Hematopoietic multipotent progenitor cell treated with erythropoietin and hydrocortisone succinate and interleukin-3 and kit ligand, for 8 days (in vitro differentiated cells): ENCODE measurements at regions not wholly inside any gene's neighbourhood (a gene's known extent, or its start where the extent isn't known, plus 50 kb on each side); places are given as distances from the start of the nearest gene placed in this dataset.

Experiments
- DNase-seq: peaks from one replicate; pipeline ENCODE4 v3.0.0-alpha.2; 2015

DNA sequence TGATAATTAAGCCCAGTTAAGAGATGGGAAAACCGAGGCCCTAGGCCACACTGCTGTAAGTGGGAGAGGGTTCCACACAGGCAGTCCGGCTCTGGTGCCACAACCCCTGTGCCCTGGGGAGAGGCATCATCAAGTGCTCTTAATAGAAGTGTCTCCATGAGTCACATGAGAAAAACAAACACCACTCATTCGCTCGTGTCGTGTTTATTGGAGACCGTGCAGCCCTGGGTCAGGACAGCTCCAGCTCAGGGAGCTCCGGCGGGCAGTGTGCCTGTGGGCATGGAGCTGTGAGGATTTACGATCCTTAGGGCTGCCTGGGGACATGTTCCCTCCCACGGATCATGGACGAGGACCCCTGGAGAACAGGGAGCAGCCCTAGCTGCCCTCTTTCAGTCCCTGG lies 658.5 kb downstream of the AJAP1 start:
- no peak for DNase-seq

DNA sequence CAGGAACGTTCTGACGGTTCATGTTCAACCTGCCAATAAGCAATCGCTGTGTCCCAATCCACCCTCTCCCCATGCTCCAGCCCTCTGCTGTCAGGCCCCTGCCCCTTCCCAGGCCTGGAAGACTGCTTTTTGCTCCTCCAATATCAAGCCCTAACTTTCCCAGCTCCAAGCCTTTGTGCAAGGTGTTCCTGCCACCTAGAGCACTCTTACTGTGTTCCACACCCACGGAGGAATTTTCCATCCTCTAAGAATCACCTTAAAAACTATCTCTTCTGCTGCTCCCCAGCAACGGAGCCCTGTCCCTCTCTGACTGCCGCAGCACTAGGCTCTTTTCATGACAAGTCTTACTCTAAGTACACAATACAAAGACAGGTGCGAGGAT lies 657.9 kb downstream of the AJAP1 start:
- no peak for DNase-seq

DNA sequence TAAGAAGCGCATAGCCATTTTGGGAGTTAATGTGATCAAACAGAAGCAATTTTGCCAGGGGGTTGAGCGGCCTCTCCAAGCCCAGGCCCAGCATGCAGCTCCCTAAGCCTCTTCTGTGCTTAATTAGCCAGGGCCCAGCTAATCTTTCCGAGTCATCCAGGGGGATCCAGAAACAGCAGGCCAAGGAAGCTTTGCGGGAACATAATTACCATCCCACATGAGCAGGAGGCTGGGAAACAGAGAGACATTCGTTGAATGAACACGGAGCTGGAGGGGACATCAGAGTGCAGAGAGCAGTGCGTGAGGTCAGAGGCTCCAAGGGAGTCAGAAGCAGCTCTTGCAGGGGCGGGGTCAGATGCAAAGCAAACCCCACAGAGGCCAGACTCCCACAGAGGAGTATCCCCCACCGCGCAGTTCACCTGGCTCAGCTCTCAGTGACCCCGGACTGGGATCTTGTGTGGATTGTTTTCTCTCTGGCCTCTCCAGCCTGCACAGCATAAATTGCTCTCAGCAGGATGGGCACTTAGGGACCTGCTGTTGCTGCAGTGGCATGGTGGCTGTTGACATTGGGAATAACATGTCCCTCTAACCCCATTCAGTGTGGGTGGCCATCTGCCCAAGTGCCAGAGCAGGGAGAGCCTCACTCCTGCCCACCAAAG lies 657.4 kb downstream of the AJAP1 start:
- no peak for DNase-seq

DNA sequence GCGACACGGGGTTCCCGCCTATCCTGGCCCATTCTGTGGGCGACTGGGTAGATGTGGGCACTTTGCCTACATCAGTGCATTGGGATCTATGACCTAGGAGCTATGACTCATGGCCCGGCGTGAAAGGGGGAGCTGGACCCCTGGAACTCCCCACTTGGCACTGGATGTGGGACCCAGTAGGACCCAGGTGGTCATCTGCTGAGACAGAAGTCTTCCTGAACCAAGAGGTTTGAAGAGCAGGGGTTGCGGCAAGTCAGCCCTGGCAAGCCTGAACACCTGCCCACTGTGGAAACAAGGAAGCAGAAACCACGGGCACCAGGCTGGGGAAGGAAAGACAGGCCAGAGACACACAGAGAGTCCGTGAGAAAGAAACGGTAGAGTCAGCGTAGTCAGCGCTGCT lies 656.7 kb downstream of the AJAP1 start:
- DNase-seq = no peak

DNA sequence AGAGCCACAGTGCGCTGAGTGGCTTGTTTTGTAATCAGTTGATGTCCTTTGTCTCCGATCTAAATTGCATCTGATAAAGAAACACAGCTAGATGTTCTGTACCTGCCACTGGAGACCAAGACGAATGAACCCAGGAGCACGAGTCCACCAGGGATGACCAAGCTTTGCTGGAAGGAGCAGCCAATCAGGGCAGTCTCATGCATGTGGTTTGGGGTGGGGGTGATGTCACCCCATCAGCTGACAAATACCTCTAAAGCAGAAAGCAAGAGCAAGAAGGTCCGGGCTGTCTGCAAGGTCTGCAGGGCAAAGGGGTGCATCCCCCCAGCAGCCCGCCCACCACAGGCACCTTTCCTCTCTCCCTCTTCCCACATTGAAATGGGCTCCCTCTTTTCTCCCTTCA lies 653.8 kb downstream of the AJAP1 start:
- DNase-seq = no peak

DNA sequence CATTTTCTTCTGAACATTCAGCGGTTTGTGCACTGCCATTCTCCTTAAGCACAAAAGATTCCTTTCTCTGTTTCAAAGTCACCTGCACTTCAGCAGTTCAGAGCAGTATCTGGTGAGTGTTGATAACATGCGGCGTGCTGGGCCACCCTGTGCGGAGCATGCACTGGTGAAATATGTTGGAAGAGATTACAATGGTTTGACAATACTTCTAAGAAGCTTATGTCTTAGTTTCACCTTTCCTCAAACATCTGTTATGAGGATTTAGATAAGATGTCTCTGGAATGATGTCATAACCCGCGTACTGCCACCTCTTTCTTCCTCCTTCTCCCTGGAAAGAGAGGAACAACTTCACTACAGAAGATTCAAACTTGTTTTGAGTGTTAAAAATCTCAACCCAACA lies 650.3 kb downstream of the AJAP1 start:
- no peak for DNase-seq

DNA sequence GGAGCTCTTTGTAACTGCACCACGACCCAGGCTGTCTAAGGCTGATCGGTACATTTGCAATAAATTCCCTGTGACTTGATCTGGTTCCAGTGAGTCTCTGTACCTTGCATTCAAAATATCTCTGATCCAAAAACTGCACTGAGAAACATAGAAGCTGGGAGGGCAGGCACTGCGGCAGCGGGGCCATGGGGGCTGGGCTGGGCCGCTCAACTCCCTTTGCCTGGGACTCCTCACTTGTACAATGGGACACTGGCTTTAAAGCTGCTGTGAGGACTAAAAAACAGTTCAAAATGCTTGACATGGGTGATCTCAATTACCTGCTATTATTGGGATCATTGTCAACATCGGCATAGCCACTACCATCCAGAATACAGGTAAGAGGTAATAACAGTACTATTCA lies 644.0 kb downstream of the AJAP1 start:
- no peak for DNase-seq

DNA sequence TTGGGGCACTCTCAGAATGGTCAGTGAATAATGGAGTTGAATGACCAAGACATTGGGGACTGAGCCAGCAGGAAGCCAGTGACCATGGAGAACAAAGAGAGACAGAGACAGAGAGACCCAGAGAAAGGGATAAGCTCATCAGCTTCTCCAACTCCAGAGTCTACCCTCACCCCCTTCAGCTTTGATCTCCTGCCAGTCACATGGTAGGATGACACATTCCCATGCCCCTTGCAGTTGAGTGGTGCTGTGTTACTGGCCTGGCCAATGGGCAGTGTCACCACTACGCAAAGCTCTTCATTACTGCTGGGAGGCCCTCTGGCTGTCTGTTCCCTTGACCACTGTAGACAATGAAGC lies 643.5 kb downstream of the AJAP1 start:
- no peak for DNase-seq

DNA sequence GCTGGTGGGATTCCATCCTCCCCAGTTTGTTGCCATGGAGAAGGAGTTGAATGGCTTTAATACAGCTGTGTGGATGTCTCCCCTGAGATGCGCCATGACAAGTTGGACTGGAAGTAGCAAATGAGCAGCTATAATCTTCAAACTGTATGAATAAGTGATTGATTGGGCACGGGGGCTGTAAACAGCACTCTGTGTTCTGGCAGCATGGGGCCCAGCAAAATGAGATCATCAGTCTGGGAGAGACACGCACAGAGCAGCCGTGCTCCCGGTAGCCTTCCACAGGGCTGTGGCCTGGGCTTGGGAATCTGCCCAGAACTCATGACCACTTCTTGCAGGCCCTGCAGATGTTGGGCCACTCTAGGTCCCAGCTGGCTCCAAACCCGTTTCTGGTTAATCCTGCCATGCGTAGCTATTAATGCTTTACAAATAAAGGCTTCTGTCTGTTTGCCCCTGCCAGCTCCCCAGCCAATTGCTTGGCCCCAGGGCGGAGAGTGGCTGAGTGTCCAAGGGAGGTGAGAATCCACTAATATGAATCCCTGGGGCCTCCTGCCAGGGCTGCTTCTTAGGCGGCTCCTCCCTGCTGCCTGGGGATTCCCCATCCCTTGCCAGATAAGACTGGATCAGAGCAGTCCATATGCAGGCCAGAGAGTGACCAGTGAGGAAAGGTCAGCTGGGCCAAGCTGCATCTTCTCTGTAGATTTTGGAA lies 642.9 kb downstream of the AJAP1 start:
- no peak for DNase-seq

DNA sequence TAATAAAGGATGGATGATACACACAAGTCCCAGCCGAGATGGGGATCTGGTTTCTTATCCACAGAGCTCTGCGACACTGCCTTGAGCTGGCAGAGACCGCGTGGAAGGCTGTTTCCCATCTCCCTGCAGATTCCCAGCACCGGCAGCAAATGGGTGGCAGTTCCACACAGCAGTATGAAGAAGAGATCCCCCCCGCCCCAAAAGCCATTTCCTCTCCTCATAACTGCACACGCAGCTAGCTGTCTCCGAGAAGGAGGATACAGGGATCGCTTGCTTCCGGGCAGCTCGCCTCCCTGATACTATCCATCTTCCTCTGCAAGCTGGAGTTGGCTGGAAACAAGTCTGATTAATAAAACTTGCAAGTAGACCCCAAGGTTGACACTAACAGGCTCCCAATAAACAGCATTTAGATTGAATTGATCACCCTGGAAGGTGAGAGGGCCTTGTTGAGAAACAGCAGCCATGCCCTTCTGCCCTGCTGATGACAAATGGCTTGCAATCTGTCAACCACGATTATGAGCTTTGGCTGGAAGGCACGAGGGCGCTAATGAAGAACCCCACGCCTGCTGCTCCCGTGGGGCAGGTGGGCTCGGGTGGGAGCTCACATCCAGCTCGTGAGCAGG lies 642.3 kb downstream of the AJAP1 start:
- DNase-seq = no peak

DNA sequence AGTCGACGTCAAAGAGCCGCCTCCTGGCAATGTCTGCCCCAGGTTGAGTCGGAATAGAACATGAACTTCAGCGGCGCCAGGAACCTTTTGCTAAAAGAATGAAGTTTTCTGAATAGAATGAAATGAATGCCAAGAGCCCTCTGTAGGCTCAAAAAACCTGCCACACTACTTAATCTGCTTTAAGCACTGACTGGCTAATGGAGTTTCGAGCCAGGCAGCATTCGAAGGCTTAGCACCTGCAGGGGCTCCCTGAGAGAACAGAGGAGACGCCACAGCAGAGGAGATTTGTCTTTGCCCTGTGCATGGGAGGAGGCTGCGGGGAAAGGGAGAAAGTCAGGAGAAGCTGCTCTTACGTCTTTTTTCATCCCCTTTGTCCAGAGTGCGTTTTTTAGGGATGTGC lies 641.7 kb downstream of the AJAP1 start:
- no peak for DNase-seq

DNA sequence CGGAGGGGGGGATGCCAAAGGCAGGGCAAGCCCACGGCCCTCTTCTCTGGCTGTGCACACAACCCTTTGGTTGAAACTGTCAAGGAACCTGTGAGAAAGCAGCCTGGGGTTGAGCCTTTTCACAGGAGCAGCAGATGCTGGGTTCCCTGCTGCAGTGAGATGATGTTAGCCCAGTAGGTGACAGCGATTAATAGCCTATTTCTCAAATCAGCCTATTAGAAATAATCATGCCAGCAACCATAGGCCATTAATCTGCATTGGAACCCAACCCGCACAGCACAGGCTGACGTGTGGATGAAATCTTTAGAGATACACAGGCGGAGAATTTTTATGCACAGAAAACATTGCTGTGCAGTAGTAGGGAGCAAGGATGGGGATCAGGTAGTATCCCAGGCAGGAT lies 637.5 kb downstream of the AJAP1 start:
- no peak for DNase-seq

DNA sequence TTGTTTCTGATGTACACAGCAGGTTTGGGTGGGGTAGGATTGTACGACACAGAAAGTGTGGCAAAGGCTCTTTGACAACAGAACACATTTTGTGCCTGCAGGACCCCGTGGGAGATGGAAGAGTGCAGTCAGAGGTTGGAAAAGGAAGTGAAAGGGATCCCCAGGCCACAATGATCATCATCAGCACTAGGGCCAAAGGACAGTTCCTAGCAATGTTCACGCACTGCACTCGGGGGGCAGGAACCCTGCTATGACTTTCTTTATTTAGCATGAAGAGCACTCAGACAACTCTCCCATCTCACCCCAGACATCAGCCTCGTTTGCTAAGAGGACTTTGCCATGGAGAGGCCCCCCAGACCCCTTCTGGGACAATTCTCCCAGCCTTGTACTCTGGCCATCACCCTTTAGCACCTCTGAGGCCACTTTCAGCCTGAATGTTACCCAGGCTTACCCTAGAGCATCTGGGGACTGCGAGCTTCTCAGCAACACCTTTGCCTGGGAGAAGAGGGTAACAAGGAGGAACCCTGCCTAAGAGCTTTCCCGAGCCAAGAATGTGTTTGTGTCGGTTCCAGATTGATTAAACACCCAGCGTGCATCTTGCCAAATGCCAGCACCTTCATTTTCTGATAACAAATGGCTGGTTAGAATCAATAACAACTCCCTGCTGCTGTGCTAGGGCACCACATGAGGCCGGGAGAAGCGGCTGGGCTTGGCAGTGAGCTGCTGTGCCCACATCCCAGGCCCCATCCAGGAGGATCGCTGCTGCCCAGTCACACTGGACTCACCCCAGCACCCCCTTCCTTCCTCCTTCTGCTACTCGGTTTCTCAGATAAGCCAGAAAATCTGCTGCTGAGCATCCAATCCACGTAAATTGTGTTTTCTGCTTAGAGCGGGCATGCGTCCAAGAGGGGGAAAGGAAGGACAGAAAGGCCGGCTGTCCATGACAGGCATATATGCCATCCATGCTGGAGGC lies 633.1 kb downstream of the AJAP1 start:
- DNase-seq = no peak

DNA sequence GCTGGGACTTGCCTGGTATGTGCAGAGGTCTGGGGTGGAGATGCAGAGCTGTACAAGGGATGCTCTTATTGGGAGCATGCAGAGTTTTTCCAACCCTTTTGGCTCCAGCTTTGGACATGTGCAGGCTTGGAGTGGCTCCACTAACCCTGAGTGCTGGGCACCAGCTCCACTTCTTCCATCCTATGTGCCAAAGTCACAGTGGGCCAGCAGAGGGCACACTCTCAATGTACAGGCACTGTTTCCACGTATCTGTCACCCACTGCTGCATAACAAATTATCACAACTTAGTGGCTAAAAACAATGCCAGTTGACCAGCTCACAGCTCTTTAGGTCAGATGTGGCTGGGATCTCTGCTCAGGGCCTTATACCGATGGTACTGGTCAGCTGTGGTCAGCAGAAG lies 631.8 kb downstream of the AJAP1 start:
- no peak for DNase-seq

DNA sequence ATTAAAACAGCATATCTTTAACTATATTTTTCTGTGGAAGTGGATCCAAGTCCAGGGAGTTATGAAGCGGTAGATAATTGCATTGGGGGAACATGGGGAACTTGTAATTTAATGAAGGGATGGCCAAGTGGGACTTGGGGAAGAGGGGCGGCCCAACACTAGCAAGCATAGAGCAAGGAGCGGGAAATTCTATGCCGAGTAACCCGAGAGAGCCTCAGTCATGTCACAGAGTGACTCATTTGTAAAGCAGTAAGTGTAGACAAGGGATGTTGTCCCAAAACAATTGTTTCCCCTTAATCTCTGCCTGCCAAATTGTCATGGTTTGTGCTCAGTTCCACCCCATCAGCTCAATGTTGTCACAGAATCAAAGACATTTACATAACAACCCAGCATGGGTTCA lies 620.1 kb downstream of the AJAP1 start:
- DNase-seq = no peak

DNA sequence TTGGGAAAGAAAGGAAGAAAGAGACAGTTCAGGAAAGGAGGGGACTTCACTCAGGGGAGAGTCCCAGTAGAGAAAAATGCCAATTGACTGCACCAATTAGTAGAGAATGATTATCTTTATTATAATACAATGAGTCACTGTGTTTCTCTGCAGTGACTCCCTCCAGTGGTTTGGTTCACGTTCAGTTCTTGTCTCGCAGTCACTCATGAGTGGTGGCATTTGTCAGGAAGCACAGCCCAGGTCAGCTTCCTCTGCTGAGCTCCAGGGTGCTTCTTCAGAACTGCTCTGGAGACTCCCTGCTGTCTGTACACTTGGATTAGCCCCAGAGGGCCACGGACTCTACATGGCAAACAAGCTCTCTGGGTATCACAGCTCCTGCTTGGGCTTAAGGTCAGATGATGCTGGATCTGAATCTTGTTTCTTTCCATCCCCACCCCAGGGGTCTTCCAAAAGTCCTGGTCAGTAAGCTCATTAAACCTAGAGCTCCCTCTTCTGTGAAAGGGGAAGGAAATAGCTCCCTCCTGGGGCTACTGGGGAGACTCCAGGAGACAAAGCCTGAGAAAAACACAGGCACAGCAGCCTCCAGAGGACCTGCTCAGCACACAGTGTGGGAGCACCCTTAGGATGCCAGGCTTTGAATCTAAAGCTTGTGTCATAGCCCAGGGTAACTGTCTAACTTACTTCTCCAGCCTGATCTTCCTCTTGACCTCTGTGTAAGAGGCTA lies 619.0 kb downstream of the AJAP1 start:
- no peak for DNase-seq

DNA sequence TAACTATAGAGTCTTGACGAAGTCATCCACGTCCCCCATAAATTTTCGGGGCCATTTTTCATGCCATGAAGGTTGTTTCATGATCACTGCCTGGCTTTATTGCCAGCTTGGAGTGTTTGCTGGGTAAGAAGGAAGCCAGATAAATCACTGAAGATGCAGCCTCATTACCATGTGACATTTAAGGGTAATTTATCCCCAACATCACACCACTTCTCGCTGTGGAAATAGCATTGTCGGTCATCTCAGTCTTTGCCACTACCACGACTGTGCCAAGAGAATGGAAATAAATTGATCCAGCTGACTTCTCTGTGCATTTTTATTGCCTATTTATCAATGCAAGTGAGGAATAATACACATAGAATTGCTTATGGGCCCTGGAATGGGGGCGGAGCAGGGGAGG lies 617.9 kb downstream of the AJAP1 start:
- DNase-seq = no peak

DNA sequence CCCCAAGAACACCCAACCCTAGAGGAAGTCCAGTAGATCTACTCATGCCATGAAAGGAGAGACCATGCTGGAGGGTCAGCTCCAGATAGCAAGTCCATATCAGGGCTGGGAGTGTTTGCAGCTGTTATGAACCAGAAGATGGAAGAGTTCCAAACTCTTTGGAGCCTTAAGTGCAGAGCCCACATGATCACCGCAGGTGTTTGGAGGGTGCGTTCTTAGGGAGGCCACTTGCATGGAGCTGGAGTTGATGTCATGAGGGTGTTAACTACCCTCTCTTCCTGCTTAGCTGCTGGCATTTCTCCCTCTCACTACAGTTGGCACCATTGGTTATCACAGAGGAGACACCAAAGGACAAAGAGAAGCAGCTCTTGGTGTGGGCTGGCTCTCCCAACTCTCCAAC lies 616.9 kb downstream of the AJAP1 start:
- DNase-seq = no peak

DNA sequence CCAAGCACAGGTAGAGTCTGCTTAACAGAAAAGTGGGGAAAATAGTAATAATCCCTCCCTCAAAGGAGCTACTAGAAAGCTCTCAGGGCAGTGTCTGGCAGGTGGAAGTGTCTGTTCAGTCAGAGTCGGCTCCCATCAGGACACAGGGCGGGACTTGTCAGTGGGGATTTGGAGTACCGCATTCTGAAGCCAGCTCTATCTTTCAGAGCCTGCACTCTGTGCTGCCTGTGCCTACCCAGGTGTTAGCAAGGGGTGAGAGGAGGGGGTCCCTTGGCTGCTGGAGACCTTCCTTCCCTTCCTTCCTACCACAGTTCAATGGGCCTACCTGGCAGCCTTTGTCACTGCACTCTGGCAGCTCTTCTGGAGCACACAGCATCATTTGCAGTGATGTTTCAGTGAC lies 615.5 kb downstream of the AJAP1 start:
- DNase-seq = no peak

DNA sequence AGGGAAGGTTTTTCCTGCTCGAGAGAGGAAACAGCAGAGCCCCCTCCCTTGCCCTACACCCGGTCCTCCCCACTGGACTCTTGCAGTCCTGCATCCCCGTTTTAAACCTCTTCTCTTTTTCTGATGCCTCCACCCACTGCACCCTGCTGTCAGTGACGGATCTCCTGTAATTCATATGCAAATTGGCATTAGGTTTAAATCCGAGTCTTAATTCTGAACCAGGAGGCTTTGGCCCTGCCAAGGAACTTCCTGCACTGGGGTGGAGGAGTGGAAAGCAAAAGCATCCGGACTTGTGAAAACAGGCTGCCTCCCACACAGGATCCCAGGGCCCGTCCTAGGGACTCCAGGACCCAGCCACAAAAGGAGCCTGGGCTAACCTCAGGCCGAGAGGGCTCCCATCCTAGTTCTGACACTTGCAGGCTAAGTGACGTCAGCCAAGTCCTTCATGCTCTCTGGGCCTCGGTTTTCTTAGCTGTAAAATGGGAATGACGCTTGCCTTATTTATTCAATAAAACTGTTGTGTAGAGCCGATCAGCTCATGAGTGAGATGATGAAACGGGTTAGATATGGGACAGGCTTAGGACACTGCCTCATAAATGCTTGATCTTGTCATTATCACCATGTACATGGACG lies 613.3 kb downstream of the AJAP1 start:
- DNase-seq = no peak

DNA sequence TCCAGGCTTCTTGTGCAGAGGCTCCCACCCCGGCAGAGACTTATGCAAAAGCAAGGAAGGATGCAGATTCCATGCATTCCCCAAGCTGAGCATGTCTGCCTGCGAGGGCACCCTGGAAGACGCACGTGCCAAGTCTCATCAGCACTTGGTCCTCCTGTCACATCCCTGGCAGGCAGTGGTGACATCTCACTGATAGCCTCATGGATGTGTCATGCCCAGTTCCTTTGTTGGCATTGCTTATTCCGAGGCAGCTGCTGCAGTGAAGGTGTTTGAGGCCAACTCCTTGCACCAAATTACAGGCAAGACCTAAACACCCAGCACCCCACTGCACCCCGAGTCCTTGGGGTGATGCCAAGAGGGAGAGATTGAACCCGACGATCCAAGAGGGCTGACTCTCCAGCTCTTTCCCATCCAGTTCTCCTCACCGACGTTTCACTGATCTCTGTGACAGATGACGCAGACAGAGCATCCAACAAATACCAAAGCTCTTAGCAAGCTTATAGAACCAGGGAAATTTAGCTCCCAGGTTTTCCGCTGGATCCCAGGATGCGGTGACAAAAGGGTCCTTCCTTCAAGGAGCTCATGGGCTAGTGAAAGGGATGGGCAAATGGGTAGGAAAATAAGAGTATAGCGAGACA lies 611.1 kb downstream of the AJAP1 start:
- DNase-seq = no peak

DNA sequence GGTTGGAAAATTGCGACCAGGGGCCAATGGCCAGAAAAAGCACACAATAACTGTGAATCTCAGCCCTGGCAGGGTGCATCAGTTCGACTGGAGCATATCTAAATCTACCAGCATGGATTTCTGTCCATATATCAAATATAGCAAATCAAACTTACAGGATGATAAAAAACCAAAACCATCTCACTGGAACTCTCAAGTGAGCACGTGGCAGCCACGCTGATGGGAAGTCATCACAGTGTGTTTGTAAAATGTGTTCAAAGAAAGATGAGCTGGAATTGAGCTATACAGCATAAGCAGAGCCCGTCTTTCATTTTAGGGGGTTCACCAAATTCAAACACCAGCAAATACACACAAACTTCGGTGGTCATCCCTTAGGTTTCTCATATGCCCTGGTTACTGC lies 610.1 kb downstream of the AJAP1 start:
- no peak for DNase-seq
